SK-N-SH treated with all-trans-retinoic acid at 6 μM for 48 hours (cell line): ENCODE measurements at regions not wholly inside any gene's neighbourhood (a gene's known extent, or its start where the extent isn't known, plus 50 kb on each side); places are given as distances from the start of the nearest gene placed in this dataset.

Experiments
- GLIS3 ChIP-seq: fragments of 250-450 bp; sonication (Bioruptor Pico); IDR thresholded peaks from 2 replicates; pipeline ENCODE4 v1.5.0; 2020; ENCODE audit warnings: mild to moderate bottlenecking, moderate library complexity
- OSR1 ChIP-seq: fragments of 250-450 bp; sonication (Bioruptor Pico); IDR thresholded peaks from 2 replicates; pipeline ENCODE4 v1.8.0; 2022; ENCODE audit warnings: moderate library complexity, mild to moderate bottlenecking, inconsistent platforms
- POU6F1 ChIP-seq: fragments of 250-450 bp; sonication (Bioruptor Pico); IDR thresholded peaks from 2 replicates; pipeline ENCODE4 v1.8.0; 2021; ENCODE audit warnings: low read depth, mild to moderate bottlenecking, moderate library complexity, borderline replicate concordance
- RARB ChIP-seq: fragments of 250-450 bp; sonication (Bioruptor Pico); IDR thresholded peaks from 2 replicates; pipeline ENCODE4 v1.8.0; 2021; ENCODE audit warnings: mild to moderate bottlenecking, moderate library complexity
- ZFP30 ChIP-seq: fragments of 450-650 bp; formaldehyde crosslinking; IDR thresholded peaks from 2 replicates; pipeline ENCODE4 v1.5.0; 2022; ENCODE audit warnings: mild to moderate bottlenecking, moderate library complexity

DNA sequence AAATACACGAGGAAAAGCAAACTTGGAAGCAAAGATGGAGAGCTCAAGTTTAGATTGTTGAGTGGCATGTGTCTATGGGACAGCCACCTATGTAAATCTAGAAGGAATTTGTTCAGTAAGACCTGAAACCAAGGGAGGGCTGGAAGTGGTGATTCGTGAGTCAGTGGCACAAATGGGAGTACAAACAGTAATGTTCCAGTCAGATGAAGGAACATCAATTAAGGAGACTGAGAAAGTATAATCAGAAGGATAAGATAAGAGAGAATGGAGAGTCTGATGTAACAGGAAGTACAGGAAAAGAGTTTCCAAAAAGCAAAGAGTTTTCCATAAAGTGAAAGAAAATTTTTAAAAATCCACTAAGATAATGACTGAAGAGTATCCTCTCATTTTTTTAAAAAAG is 544.2 kb downstream of the KIF20B start:
- TF ChIP-seq OSR1 (CRISPR knock-in tag) (no peak), RARB (CRISPR knock-in tag) (no peak), POU6F1 (no peak), ZFP30 (no peak), GLIS3 (no peak)
